ENCODE measurements at regions not wholly inside any gene's neighbourhood (a gene's known extent, or its start where the extent isn't known, plus 50 kb on each side); places are given as distances from the start of the nearest gene placed in this dataset.

GRCh38 chr7:25712500-25712899 is 439.5 kb upstream of the NFE2L3 start (continued):
- no peak for TF ChIP-seq MXI1 (conservative IDR thresholded peaks at IDR 0.05; ENCODE audit: poor library complexity, severe bottlenecking)
- no peak for TF ChIP-seq RAD21 (conservative IDR thresholded peaks at IDR 0.05)

GRCh38 chr7:25714013-25714412 is 438.0 kb upstream of the NFE2L3 start:
- no peaks in the 10 kb centered on the region for H3K9me2 ChIP-seq (ENCODE audit: insufficient read depth, low read length)
- no peaks in the 10 kb centered on the region for H3K79me2 ChIP-seq (replicated peaks; ENCODE audit: insufficient read depth, low read length)
- no peak overlapping the region for H2AFZ ChIP-seq (ENCODE audit: low read depth, low read length)
- no peak overlapping the region for H3K27ac ChIP-seq (ENCODE audit: low read length)
- no peaks in the 10 kb centered on the region for H3K9me3 ChIP-seq (ENCODE audit: low read length)
- H3K9ac ChIP-seq (ENCODE audit: low read length): no peak overlapping the region
- no peaks in the 10 kb centered on the region for H3K27me3 ChIP-seq (ENCODE audit: insufficient read depth, low read depth, low read length)
- no peaks in the 10 kb centered on the region for H3F3A ChIP-seq (ENCODE audit: insufficient read depth, low read length, poor library complexity, severe bottlenecking)
- no peaks in the 10 kb centered on the region for H3K36me3 ChIP-seq (ENCODE audit: insufficient read depth, low read length)
- H4K20me1 ChIP-seq (ENCODE audit: insufficient read depth): no peaks in the 10 kb centered on the region
- no peak overlapping the region for H3K4me3 ChIP-seq (ENCODE audit: low read length)
- no peak for TF ChIP-seq MXI1 (conservative IDR thresholded peaks at IDR 0.05; ENCODE audit: poor library complexity, severe bottlenecking)
- H3K4me2 ChIP-seq (ENCODE audit: low read length): no peak overlapping the region

- Histone ChIP-seq H3K4me3 (ENCODE audit: low read length) (no peak overlapping the region), H3K9me3 (ENCODE audit: low read length) (no peaks in the 10 kb centered on the region), H3K9ac (ENCODE audit: low read length) (no peak overlapping the region), H2AFZ (ENCODE audit: low read depth, low read length) (no peak overlapping the region), H3K27me3 (ENCODE audit: insufficient read depth, low read depth, low read length) (no peaks in the 10 kb centered on the region), H3K4me2 (ENCODE audit: low read length) (no peak overlapping the region), H4K20me1 (ENCODE audit: insufficient read depth) (no peaks in the 10 kb centered on the region), H3K36me3 (ENCODE audit: insufficient read depth, low read length) (no peaks in the 10 kb centered on the region), H3K9me2 (ENCODE audit: insufficient read depth, low read length) (no peaks in the 10 kb centered on the region), H3K27ac (ENCODE audit: low read length) (no peak overlapping the region), H3F3A (ENCODE audit: insufficient read depth, low read length, poor library complexity, severe bottlenecking) (no peaks in the 10 kb centered on the region), H3K79me2 (replicated peaks; ENCODE audit: insufficient read depth, low read length) (no peaks in the 10 kb centered on the region)
- TF ChIP-seq POLR2AphosphoS5 (IDR thresholded peaks at IDR 0.05): no peak
- no peak for TF ChIP-seq CTCF (IDR thresholded peaks at IDR 0.05; ENCODE audit: poor library complexity, severe bottlenecking)
- no peak for TF ChIP-seq REST (IDR thresholded peaks at IDR 0.05; ENCODE audit: borderline replicate concordance)
- TF ChIP-seq SMC3 (conservative IDR thresholded peaks at IDR 0.05; ENCODE audit: poor library complexity): no peak
- TF ChIP-seq EZH2 (IDR thresholded peaks at IDR 0.05; ENCODE audit: borderline replicate concordance, insufficient read depth, low read length, poor library complexity, severe bottlenecking): no peak
- no peak for TF ChIP-seq MXI1 (conservative IDR thresholded peaks at IDR 0.05; ENCODE audit: poor library complexity, severe bottlenecking)
- no peak for TF ChIP-seq EP300 (conservative IDR thresholded peaks at IDR 0.05; ENCODE audit: poor library complexity, severe bottlenecking)
- TF ChIP-seq RAD21 (conservative IDR thresholded peaks at IDR 0.05): no peak
- no peak for TF ChIP-seq TAF1 (IDR thresholded peaks at IDR 0.05; ENCODE audit: low read depth)
Measured at GRCh38 chr7:25716421-25716820, 435.6 kb upstream of the NFE2L3 start.

All from neural cell (in vitro differentiated cells).